ENCODE measurements at regions not wholly inside any gene's neighbourhood (a gene's known extent, or its start where the extent isn't known, plus 50 kb on each side); places are given as distances from the start of the nearest gene placed in this dataset.
"Not testable (repeated sequence)": the region's sequence is repeated elsewhere in the genome, so short reads cannot be mapped to it uniquely, and the experiment has no call there.

GRCh38 chr4:189136462-189136861, 804.2 kb upstream of the FRG1 start:
- Histone ChIP-seq H3K27ac (ENCODE audit: low read length) (peak overlapping the region; percentile 75), H3K9me2 (replicated peaks; ENCODE audit: low read length) (no peaks in the 10 kb centered on the region), H3K4me2 (ENCODE audit: low read length) (no peak overlapping the region), H3K4me1 (ENCODE audit: insufficient read depth, low read length) (no peaks in the 10 kb centered on the region), H3K79me2 (ENCODE audit: low read length) (no peaks in the 10 kb centered on the region), H3K4me3 (ENCODE audit: low read length) (no peak overlapping the region), H3K27me3 (ENCODE audit: low read length) (no peaks in the 10 kb centered on the region), H3F3A (ENCODE audit: low read length, unreplicated experiment) (no peaks in the 10 kb centered on the region), H3K9me3 (ENCODE audit: low read length) (no peaks in the 10 kb centered on the region), H4K20me1 (ENCODE audit: low read length) (no peaks in the 10 kb centered on the region), H3K36me3 (ENCODE audit: low read depth, low read length) (no peaks in the 10 kb centered on the region), H2AFZ (ENCODE audit: low read length) (no peak overlapping the region), H3K9ac (ENCODE audit: low read length) (peak overlapping the region; percentile 58; the same call in 1 of the 2 replicates)
- no TSS peak for BruUV-seq (replicated peaks)
- ChIA-PET POLR2A (ENCODE audit: unreplicated experiment) (no interaction called here), CTCF (no interaction called here)
- DNase-seq (no peak), ATAC-seq (no peak)
- intact Hi-C loops (cut with micrococcal nuclease) = no loop called here
- no peak for TF ChIP-seq EZH2phosphoT487 (IDR thresholded peaks at IDR 0.05; ENCODE audit: borderline replicate concordance, low read length)

- H3K4me2 ChIP-seq (ENCODE audit: low read length) = peak overlapping the region; percentile 62
- TF ChIP-seq EZH2 (IDR thresholded peaks at IDR 0.05; ENCODE audit: low read length, unreplicated experiment) (no peak), CTCF (conservative IDR thresholded peaks at IDR 0.05; ENCODE audit: low read depth, low read length) (no peak), EZH2phosphoT487 (IDR thresholded peaks at IDR 0.05; ENCODE audit: borderline replicate concordance, low read length) (no peak)
Observed at GRCh38 chr4:189143263-189143952, 797.3 kb upstream of the FRG1 start.

GRCh38 chr4:189147005-189147929, 793.4 kb upstream of the FRG1 start:
- intact Hi-C loops (cut with micrococcal nuclease) = no loop called here
- ChIA-PET CTCF (interaction anchor here (0.6 kb wide), 1 partner anchor 1153 kb away, joined by 5 read pairs; no protein-coding TSS in a partner anchor), POLR2A (ENCODE audit: unreplicated experiment) (no interaction called here)
- TF ChIP-seq EZH2phosphoT487 (IDR thresholded peaks at IDR 0.05; ENCODE audit: borderline replicate concordance, low read length) = no peak
- TF ChIP-seq CTCF (conservative IDR thresholded peaks at IDR 0.05; ENCODE audit: low read depth, low read length) = no peak
- TF ChIP-seq EZH2 (IDR thresholded peaks at IDR 0.05; ENCODE audit: low read length, unreplicated experiment) = no peak
- Histone ChIP-seq H3K4me1 (ENCODE audit: insufficient read depth, low read length) (peaks cover 10% of the 10 kb centered on the region), H3F3A (ENCODE audit: low read length, unreplicated experiment) (no peaks in the 10 kb centered on the region), H3K9me2 (replicated peaks; ENCODE audit: low read length) (no peaks in the 10 kb centered on the region), H2AFZ (ENCODE audit: low read length) (no peak overlapping the region), H3K27me3 (ENCODE audit: low read length) (no peaks in the 10 kb centered on the region), H3K79me2 (ENCODE audit: low read length) (no peaks in the 10 kb centered on the region), H3K36me3 (ENCODE audit: low read depth, low read length) (no peaks in the 10 kb centered on the region), H3K9ac (ENCODE audit: low read length) (no peak overlapping the region), H3K9me3 (ENCODE audit: low read length) (no peaks in the 10 kb centered on the region), H3K27ac (ENCODE audit: low read length) (no peak overlapping the region), H3K4me3 (ENCODE audit: low read length) (no peak overlapping the region), H4K20me1 (ENCODE audit: low read length) (no peaks in the 10 kb centered on the region), H3K4me2 (ENCODE audit: low read length) (no peak overlapping the region)
- BruUV-seq (replicated peaks) = no TSS peak
- DNase-seq (no peak), ATAC-seq (no peak)

More at GRCh38 chr4:189143263-189143952, 797.3 kb upstream of the FRG1 start:
- intact Hi-C loops (cut with micrococcal nuclease) = no loop called here
- Histone ChIP-seq H3K9me3 (ENCODE audit: low read length) (no peaks in the 10 kb centered on the region), H4K20me1 (ENCODE audit: low read length) (no peaks in the 10 kb centered on the region), H3K79me2 (ENCODE audit: low read length) (no peaks in the 10 kb centered on the region), H3K9me2 (replicated peaks; ENCODE audit: low read length) (no peaks in the 10 kb centered on the region), H3K27ac (ENCODE audit: low read length) (peak overlapping the region; percentile 94), H3K4me1 (ENCODE audit: insufficient read depth, low read length) (peaks cover 10% of the 10 kb centered on the region), H3K4me3 (ENCODE audit: low read length) (no peak overlapping the region), H3K27me3 (ENCODE audit: low read length) (no peaks in the 10 kb centered on the region), H3F3A (ENCODE audit: low read length, unreplicated experiment) (no peaks in the 10 kb centered on the region), H3K9ac (ENCODE audit: low read length) (peak overlapping the region; percentile 56), H3K36me3 (ENCODE audit: low read depth, low read length) (no peaks in the 10 kb centered on the region), H2AFZ (ENCODE audit: low read length) (peak overlapping the region; percentile 43)
- ATAC-seq = no peak; the same call in 1 of the 2 replicates
- peak; percentile 93 for DNase-seq
- BruUV-seq (replicated peaks) = no TSS peak
- POLR2A ChIA-PET (ENCODE audit: unreplicated experiment) = no interaction called here
- CTCF ChIA-PET = no interaction called here

GRCh38 chr4:189155083-189155482, 785.6 kb upstream of the FRG1 start:
- H4K20me1 ChIP-seq (ENCODE audit: low read length); H3K9ac ChIP-seq (ENCODE audit: low read length); H2AFZ ChIP-seq (ENCODE audit: low read length); H3F3A ChIP-seq (ENCODE audit: low read length, unreplicated experiment); CTCF ChIA-PET; H3K36me3 ChIP-seq (ENCODE audit: low read depth, low read length); intact Hi-C loops (cut with micrococcal nuclease); H3K27ac ChIP-seq (ENCODE audit: low read length); H3K79me2 ChIP-seq (ENCODE audit: low read length); H3K9me2 ChIP-seq (replicated peaks; ENCODE audit: low read length); ATAC-seq; DNase-seq; H3K27me3 ChIP-seq (ENCODE audit: low read length); H3K4me1 ChIP-seq (ENCODE audit: insufficient read depth, low read length); BruUV-seq (replicated peaks); POLR2A ChIA-PET (ENCODE audit: unreplicated experiment); H3K9me3 ChIP-seq (ENCODE audit: low read length); H3K4me2 ChIP-seq (ENCODE audit: low read length); H3K4me3 ChIP-seq (ENCODE audit: low read length): not testable (repeated sequence)

Data from PC-3 (cell line).